H1 (cell line): ENCODE measurements at regions not wholly inside any gene's neighbourhood (a gene's known extent, or its start where the extent isn't known, plus 50 kb on each side); places are given as distances from the start of the nearest gene placed in this dataset.

Source experiments
- CBX5 ChIP-seq: fragments of 300-800, 300-1000 bp; sonication (generic); IDR thresholded peaks from 2 replicates; pipeline ENCODE4 v1.7.1; 2016; ENCODE audit warnings: antibody characterized with exemption, low read length, low read depth
- CBX8 ChIP-seq: fragments of 300-800, 300-1000 bp; sonication (generic); IDR thresholded peaks from 2 replicates; pipeline ENCODE4 v1.7.1; 2016; ENCODE audit warnings: low read depth, low read length, borderline replicate concordance
- CTBP2 ChIP-seq: IDR thresholded peaks from 2 replicates; pipeline ENCODE4 v1.7.0; 2011; ENCODE audit warnings: borderline replicate concordance, mild to moderate bottlenecking, moderate library complexity, mixed read lengths, low read length; ENCODE audit not compliant: insufficient read depth, insufficient read length
- EGR1 ChIP-seq: IDR thresholded peaks from 2 replicates; pipeline ENCODE4 v1.6.1; 2011; ENCODE audit warnings: low read depth, low read length, borderline replicate concordance
- GABPA ChIP-seq: IDR thresholded peaks from 2 replicates; pipeline ENCODE4 v1.6.1; 2011; ENCODE audit warnings: mild to moderate bottlenecking, low read length, moderate library complexity, borderline replicate concordance; ENCODE audit not compliant: insufficient read depth
- JUND ChIP-seq: IDR thresholded peaks from 2 replicates; pipeline ENCODE4 v1.6.1; 2011; ENCODE audit warnings: mild to moderate bottlenecking, improper control_type of control experiment, low read length
- SIN3A ChIP-seq, 2 experiments: IDR thresholded peaks in 1 of 2; conservative IDR thresholded peaks in 1 of 2; 2 replicates each; pipeline ENCODE4 v1.6.1; 2011 to 2012; ENCODE audit warnings: low read length in 2 of 2, improper control_type of control experiment in 1 of 2, low read depth in 1 of 2, mild to moderate bottlenecking in 1 of 2
- SUZ12 ChIP-seq: fragments of 200-600 bp; sonication (generic); IDR thresholded peaks from 2 replicates; pipeline ENCODE4 v1.6.1; 2012; ENCODE audit warnings: mild to moderate bottlenecking, inconsistent platforms, low read length, moderate library complexity, mixed read lengths
- ZNF274 ChIP-seq: IDR thresholded peaks from 2 replicates; pipeline ENCODE4 v1.7.0; 2012; ENCODE audit warnings: low read length, borderline replicate concordance; ENCODE audit errors: extremely low read depth
- TF ChIP-seq, protein P1 (sequence below): fragments of 300-600 bp; sonication (generic); IDR thresholded peaks from 2 replicates; pipeline ENCODE4 v1.7.1; 2012; ENCODE audit warnings: low read length, moderate library complexity, mild to moderate bottlenecking, inconsistent platforms; ENCODE audit not compliant: insufficient replicate concordance

DNA sequence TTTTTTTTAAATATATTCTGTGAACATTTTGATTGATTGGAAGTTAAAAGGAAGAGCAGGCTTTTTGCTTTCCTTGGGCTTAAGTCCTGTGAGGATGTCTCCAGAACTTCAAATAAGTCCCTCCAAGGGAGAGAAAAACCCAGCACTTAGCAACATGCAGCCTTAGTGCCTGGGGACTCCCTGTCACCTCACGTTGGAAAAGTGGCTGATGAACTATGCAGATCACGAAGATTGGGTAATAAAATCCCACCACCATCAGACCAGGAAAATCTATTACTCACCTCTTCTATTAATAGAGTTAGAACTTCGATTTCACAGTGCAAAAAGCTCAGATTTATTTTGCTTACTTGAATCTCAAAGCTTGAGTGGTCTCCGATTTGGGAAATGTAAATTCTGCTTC is 507.0 kb downstream of the MAT2B start (continued):
- TF ChIP-seq, protein P1, sequence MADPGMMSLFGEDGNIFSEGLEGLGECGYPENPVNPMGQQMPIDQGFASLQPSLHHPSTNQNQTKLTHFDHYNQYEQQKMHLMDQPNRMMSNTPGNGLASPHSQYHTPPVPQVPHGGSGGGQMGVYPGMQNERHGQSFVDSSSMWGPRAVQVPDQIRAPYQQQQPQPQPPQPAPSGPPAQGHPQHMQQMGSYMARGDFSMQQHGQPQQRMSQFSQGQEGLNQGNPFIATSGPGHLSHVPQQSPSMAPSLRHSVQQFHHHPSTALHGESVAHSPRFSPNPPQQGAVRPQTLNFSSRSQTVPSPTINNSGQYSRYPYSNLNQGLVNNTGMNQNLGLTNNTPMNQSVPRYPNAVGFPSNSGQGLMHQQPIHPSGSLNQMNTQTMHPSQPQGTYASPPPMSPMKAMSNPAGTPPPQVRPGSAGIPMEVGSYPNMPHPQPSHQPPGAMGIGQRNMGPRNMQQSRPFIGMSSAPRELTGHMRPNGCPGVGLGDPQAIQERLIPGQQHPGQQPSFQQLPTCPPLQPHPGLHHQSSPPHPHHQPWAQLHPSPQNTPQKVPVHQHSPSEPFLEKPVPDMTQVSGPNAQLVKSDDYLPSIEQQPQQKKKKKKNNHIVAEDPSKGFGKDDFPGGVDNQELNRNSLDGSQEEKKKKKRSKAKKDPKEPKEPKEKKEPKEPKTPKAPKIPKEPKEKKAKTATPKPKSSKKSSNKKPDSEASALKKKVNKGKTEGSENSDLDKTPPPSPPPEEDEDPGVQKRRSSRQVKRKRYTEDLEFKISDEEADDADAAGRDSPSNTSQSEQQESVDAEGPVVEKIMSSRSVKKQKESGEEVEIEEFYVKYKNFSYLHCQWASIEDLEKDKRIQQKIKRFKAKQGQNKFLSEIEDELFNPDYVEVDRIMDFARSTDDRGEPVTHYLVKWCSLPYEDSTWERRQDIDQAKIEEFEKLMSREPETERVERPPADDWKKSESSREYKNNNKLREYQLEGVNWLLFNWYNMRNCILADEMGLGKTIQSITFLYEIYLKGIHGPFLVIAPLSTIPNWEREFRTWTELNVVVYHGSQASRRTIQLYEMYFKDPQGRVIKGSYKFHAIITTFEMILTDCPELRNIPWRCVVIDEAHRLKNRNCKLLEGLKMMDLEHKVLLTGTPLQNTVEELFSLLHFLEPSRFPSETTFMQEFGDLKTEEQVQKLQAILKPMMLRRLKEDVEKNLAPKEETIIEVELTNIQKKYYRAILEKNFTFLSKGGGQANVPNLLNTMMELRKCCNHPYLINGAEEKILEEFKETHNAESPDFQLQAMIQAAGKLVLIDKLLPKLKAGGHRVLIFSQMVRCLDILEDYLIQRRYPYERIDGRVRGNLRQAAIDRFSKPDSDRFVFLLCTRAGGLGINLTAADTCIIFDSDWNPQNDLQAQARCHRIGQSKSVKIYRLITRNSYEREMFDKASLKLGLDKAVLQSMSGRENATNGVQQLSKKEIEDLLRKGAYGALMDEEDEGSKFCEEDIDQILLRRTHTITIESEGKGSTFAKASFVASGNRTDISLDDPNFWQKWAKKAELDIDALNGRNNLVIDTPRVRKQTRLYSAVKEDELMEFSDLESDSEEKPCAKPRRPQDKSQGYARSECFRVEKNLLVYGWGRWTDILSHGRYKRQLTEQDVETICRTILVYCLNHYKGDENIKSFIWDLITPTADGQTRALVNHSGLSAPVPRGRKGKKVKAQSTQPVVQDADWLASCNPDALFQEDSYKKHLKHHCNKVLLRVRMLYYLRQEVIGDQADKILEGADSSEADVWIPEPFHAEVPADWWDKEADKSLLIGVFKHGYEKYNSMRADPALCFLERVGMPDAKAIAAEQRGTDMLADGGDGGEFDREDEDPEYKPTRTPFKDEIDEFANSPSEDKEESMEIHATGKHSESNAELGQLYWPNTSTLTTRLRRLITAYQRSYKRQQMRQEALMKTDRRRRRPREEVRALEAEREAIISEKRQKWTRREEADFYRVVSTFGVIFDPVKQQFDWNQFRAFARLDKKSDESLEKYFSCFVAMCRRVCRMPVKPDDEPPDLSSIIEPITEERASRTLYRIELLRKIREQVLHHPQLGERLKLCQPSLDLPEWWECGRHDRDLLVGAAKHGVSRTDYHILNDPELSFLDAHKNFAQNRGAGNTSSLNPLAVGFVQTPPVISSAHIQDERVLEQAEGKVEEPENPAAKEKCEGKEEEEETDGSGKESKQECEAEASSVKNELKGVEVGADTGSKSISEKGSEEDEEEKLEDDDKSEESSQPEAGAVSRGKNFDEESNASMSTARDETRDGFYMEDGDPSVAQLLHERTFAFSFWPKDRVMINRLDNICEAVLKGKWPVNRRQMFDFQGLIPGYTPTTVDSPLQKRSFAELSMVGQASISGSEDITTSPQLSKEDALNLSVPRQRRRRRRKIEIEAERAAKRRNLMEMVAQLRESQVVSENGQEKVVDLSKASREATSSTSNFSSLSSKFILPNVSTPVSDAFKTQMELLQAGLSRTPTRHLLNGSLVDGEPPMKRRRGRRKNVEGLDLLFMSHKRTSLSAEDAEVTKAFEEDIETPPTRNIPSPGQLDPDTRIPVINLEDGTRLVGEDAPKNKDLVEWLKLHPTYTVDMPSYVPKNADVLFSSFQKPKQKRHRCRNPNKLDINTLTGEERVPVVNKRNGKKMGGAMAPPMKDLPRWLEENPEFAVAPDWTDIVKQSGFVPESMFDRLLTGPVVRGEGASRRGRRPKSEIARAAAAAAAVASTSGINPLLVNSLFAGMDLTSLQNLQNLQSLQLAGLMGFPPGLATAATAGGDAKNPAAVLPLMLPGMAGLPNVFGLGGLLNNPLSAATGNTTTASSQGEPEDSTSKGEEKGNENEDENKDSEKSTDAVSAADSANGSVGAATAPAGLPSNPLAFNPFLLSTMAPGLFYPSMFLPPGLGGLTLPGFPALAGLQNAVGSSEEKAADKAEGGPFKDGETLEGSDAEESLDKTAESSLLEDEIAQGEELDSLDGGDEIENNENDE: no peak
- no peak for TF ChIP-seq CTBP2
- no peak for TF ChIP-seq GABPA
- no peak for TF ChIP-seq CBX8
- TF ChIP-seq EGR1: no peak
- TF ChIP-seq SUZ12: no peak
- TF ChIP-seq JUND: no peak
- TF ChIP-seq ZNF274: no peak
- no peak for TF ChIP-seq CBX5
- TF ChIP-seq SIN3A (conservative IDR thresholded peaks at IDR 0.05 in 1 of 2, IDR thresholded peaks at IDR 0.05 in 1 of 2; ENCODE audit: low read depth in 1 of 2, low read length in 2 of 2): no peak
